ENCODE measurements at regions not wholly inside any gene's neighbourhood (a gene's known extent, or its start where the extent isn't known, plus 50 kb on each side); places are given as distances from the start of the nearest gene placed in this dataset.
"Not testable (repeated sequence)": the region's sequence is repeated elsewhere in the genome, so short reads cannot be mapped to it uniquely, and the experiment has no call there.

DNA sequence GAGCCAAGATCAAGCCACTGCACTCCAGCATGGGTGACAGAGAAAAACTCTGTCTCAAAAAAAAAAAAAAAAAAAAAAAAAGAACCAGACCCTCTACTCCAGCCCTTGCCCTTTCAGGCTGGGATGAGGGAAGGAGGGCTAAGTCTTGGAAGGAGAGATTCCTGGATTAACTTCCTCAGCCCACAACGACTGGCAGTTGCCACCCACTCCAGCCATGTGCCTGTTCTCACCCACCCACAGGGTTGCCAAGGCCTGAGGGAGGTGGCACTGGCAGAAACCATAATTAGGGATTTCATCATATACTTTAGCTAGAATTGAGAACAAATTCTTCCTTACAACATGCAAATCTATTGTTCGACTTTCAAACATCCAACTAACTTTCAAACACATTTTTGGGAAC, 87.8 kb upstream of the SLC30A5 start:
- no peak for ATAC-seq (ENCODE audit: low FRiP score)
- TF ChIP-seq, protein P1, sequence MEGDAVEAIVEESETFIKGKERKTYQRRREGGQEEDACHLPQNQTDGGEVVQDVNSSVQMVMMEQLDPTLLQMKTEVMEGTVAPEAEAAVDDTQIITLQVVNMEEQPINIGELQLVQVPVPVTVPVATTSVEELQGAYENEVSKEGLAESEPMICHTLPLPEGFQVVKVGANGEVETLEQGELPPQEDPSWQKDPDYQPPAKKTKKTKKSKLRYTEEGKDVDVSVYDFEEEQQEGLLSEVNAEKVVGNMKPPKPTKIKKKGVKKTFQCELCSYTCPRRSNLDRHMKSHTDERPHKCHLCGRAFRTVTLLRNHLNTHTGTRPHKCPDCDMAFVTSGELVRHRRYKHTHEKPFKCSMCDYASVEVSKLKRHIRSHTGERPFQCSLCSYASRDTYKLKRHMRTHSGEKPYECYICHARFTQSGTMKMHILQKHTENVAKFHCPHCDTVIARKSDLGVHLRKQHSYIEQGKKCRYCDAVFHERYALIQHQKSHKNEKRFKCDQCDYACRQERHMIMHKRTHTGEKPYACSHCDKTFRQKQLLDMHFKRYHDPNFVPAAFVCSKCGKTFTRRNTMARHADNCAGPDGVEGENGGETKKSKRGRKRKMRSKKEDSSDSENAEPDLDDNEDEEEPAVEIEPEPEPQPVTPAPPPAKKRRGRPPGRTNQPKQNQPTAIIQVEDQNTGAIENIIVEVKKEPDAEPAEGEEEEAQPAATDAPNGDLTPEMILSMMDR (IDR thresholded peaks at IDR 0.05), result no peak
- no peak for DNase-seq (ENCODE audit: low spot score)

DNA sequence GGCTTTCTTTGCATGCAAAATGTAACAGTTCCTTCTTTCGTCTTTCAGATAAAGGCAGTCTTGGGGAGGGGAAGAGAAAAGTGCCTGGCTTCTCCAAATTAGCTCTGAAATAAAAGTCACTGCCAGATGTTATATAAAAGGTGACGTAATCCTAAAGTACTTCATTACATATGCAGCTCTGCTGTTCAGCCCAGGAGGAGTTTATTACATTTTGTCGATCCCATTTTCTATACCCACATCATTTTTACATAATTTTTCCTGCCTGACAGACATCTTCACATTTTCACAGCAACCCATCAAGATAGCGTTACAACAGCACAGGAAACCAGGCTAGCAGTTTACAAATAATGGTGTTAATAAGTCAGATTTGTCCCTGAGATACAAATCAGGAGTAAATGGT, 86.7 kb upstream of the SLC30A5 start:
- TF ChIP-seq, protein P1 (IDR thresholded peaks at IDR 0.05), result no peak
- DNase-seq (ENCODE audit: low spot score) (no peak), ATAC-seq (ENCODE audit: low FRiP score) (no peak)

DNA sequence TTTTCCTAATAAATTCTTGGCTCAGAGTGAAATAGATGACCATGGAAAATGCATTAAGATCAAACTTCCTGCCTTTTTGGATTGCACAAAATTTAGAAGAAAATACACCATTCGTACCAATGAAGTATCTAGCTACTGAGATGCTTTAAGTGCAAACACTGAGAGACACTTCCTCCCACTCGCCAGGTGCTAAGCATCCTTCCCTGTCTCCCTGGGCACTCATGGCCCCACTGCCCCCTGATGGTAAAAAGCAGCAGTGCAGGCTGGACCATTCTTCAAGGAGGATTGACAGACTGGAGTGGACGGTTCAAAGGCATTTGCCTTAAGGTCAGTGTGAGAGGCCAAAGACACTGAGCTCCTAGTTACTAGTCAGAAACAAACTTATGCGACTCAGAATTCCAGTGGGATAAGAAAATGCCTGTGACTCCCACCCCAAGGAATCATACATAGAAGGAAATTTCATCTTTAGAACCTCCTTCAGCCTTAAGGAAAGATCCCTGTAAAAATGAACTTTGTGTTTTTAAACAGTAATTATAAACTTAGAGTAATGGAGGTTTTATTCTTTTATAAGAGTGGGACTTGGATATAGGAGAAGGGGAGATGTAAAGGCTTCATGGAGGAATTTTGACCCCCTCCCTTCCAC, 86.0 kb upstream of the SLC30A5 start:
- DNase-seq (ENCODE audit: low spot score) (peak; percentile 70), ATAC-seq (ENCODE audit: low FRiP score) (no peak)
- TF ChIP-seq, protein P1 (IDR thresholded peaks at IDR 0.05), result no peak

DNA sequence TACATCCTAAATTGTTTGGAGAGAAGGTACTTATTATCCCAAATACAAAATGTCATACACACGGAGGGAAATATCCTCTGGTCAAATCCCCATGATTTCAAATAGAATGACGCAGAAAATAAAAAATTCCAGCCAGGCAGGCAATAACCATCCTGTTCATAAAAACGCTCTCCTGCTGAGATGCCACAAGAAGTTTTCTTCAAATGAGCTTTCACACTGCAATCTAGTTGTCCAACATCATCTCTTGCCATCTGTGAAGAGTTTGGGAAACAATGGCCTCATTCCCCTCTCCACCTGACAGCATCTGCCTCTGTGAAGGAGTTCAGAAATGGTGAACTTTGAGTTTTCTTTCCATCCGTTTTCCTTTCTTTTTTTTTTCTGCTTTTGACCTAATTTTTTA, 83.3 kb upstream of the SLC30A5 start:
- TF ChIP-seq, protein P1 (IDR thresholded peaks at IDR 0.05), result no peak
- ATAC-seq (ENCODE audit: low FRiP score), result no peak
- no peak for DNase-seq (ENCODE audit: low spot score)

DNA sequence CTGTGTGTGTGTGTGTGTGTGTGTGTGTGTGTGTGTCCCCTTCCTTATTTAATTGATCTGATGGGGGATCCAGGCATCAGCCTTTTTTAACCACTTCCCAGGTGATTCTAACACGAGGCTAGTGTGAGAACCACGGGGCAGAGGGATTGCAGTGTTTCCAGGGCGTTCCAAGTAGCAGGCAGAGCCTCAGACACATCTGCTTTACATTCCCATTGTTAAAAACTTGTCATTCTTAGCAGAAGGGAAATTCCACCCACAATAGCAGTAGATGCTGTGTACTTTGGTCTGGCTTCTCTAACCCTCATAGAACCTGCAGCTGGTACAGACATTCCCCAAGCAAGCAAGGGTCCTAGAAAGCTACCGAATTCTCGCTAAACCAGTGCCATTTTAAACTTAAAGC, 81.9 kb upstream of the SLC30A5 start:
- TF ChIP-seq, protein P1 (IDR thresholded peaks at IDR 0.05), result no peak
- ATAC-seq (ENCODE audit: low FRiP score) (no peak), DNase-seq (ENCODE audit: low spot score) (no peak)

DNA sequence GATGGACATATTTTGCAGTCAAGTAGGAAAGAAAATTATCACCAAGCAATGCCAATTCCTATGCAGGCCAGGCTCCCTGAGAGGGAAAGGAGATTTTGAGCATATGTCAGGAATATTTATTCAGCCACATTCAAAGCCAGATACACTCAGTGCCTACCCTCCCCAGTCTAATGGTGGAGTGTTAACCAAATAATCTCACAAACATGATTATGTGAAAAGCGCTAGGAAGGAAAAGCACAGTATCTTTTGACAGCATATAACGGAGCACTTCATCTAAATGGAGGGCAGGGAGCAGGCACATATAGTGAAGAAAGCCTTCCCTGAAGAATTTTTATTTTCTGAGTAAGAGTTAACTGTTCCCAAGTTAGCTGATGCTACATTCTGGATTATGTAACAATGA, 80.3 kb upstream of the SLC30A5 start:
- TF ChIP-seq, protein P1 (IDR thresholded peaks at IDR 0.05), result no peak
- DNase-seq (ENCODE audit: low spot score), result no peak
- ATAC-seq (ENCODE audit: low FRiP score), result no peak

DNA sequence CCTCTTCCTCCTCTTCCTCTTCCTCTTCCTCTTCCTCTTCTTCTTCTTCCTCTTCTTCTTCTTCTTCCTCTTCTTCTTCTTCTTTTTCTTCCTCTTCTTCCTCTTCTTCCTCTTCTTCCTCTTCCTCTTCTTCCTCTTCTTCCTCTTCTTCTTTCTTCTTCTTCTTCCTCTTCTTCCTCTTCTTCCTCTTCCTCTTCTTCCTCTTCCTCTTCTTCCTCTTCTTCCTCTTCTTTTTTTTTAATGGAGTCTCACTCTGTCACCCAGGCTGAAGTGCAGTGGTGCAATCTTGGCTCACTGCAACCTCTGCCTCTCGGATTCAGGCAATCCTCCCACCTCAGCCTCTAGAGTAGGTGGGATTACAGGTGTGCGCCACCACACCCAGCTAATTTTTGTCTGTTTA, 79.8 kb upstream of the SLC30A5 start:
- not testable (repeated sequence) for DNase-seq (ENCODE audit: low spot score); ATAC-seq (ENCODE audit: low FRiP score)

All from omental fat pad (tissue), 3 donors.